ENCODE measurements at regions not wholly inside any gene's neighbourhood (a gene's known extent, or its start where the extent isn't known, plus 50 kb on each side); places are given as distances from the start of the nearest gene placed in this dataset.

DNA sequence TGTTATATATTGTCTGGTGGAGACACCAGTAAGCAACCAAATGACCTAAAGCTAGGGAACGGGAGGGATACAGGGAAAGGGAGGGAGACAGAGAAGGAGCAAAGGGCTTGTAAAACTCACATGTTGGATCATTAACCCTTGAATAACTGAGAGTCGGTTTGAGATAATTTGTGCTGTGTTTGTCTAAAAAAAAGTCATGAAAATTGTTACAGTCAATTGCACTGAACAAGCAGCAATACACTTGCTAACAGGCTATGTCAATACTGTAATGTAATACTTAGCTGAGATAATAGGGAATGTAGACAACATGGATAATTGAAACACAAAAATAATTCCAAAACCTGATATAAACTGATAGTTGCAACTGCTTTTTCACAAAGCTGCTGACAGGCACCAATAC, 71.3 kb upstream of the ZNF521 start:
- no peak for DNase-seq
- Mint-ChIP-seq H3K36me3 (ENCODE audit: low read depth) (no peaks in the 10 kb centered on the region), H3K4me3 (no peak overlapping the region), H3K27me3 (ENCODE audit: insufficient read depth) (peaks cover 9% of the 10 kb centered on the region), H3K4me1 (ENCODE audit: low read depth) (no peaks in the 10 kb centered on the region), H3K9me3 (peaks cover 3% of the 10 kb centered on the region; the same call in 1 of the 2 replicates), H3K27ac (no peak overlapping the region)
- TF ChIP-seq, protein P1, sequence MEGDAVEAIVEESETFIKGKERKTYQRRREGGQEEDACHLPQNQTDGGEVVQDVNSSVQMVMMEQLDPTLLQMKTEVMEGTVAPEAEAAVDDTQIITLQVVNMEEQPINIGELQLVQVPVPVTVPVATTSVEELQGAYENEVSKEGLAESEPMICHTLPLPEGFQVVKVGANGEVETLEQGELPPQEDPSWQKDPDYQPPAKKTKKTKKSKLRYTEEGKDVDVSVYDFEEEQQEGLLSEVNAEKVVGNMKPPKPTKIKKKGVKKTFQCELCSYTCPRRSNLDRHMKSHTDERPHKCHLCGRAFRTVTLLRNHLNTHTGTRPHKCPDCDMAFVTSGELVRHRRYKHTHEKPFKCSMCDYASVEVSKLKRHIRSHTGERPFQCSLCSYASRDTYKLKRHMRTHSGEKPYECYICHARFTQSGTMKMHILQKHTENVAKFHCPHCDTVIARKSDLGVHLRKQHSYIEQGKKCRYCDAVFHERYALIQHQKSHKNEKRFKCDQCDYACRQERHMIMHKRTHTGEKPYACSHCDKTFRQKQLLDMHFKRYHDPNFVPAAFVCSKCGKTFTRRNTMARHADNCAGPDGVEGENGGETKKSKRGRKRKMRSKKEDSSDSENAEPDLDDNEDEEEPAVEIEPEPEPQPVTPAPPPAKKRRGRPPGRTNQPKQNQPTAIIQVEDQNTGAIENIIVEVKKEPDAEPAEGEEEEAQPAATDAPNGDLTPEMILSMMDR (IDR thresholded peaks at IDR 0.05) = no peak

DNA sequence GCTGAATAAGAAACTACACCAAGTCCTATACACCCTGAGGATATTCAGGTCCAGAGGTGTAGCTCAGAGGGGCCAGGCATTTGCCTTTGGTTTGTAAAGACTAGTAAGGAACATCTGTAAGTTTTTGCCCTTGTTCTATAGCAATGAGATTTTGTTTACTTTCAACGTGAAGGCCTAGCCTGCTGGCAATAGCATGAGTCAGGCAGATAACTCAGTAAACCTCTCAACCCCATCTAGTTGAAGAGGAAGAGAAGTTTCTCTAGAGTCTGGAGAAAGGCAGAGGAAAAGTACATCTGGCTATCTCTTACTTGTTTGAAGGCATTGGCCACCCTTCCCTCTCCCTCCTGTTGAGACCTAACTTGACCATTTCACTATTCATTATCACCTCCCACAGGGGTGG, 70.3 kb upstream of the ZNF521 start:
- TF ChIP-seq, protein P1 (IDR thresholded peaks at IDR 0.05) = no peak
- Mint-ChIP-seq H3K4me3 (no peak overlapping the region), H3K27ac (no peak overlapping the region)

GRCh38 chr18:25420077-25420825, 68.3 kb upstream of the ZNF521 start:
- no peak for DNase-seq
- H3K36me3 Mint-ChIP-seq (ENCODE audit: low read depth) = no peaks in the 10 kb centered on the region
- TF ChIP-seq, protein P1 (IDR thresholded peaks at IDR 0.05) = no peak
- peaks cover 9% of the 10 kb centered on the region for H3K27me3 Mint-ChIP-seq (ENCODE audit: insufficient read depth)
- no peaks in the 10 kb centered on the region for H3K4me1 Mint-ChIP-seq (ENCODE audit: low read depth)
- no peak overlapping the region for H3K4me3 Mint-ChIP-seq
- no peaks in the 10 kb centered on the region; the same call in 1 of the 2 replicates for H3K9me3 Mint-ChIP-seq
- H3K27ac Mint-ChIP-seq = no peak overlapping the region

More for the DNA sequence above, 70.3 kb upstream of the ZNF521 start:
- Mint-ChIP-seq H3K27me3 (ENCODE audit: insufficient read depth) (peaks cover 9% of the 10 kb centered on the region), H3K4me1 (ENCODE audit: low read depth) (no peaks in the 10 kb centered on the region), H3K9me3 (no peaks in the 10 kb centered on the region; the same call in 1 of the 2 replicates), H3K36me3 (ENCODE audit: low read depth) (no peaks in the 10 kb centered on the region)
- DNase-seq = no peak

DNA sequence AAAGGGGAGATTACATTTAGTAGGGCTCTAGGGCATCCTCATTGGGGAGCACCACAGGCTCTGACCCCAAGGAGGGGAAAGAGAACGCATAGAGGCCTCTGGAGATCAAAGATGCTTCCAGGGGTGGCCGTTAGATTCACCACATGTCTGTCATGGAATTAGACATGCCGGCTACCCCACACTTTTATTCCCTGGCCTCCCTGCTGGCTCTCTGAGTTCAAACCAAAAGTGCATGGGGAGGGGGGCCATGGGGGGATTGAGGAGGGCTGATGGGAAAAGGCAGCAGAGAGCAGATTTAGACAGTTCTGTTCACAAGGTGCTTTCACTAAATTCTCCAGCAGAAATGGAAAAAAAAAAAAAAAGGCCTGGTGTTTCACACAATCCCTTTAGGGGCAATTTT, 64.4 kb upstream of the ZNF521 start:
- Mint-ChIP-seq H3K4me3 (no peak overlapping the region), H3K27ac (no peak overlapping the region), H3K27me3 (ENCODE audit: insufficient read depth) (peaks cover 2% of the 10 kb centered on the region; the same call in 1 of the 2 replicates), H3K36me3 (ENCODE audit: low read depth) (no peaks in the 10 kb centered on the region), H3K9me3 (no peaks in the 10 kb centered on the region), H3K4me1 (ENCODE audit: low read depth) (no peaks in the 10 kb centered on the region)
- no peak for DNase-seq
- TF ChIP-seq, protein P1 (IDR thresholded peaks at IDR 0.05) = no peak

GRCh38 chr18:25409971-25410370, 58.0 kb upstream of the ZNF521 start:
- TF ChIP-seq, protein P1 (IDR thresholded peaks at IDR 0.05) = no peak
- no peaks in the 10 kb centered on the region for H3K4me1 Mint-ChIP-seq (ENCODE audit: low read depth)
- no peak overlapping the region for H3K4me3 Mint-ChIP-seq
- DNase-seq = no peak
- H3K9me3 Mint-ChIP-seq = no peaks in the 10 kb centered on the region
- H3K27ac Mint-ChIP-seq = no peak overlapping the region
- H3K27me3 Mint-ChIP-seq (ENCODE audit: insufficient read depth) = no peaks in the 10 kb centered on the region; the same call in 1 of the 2 replicates
- no peaks in the 10 kb centered on the region for H3K36me3 Mint-ChIP-seq (ENCODE audit: low read depth)
